ENCODE measurements at regions not wholly inside any gene's neighbourhood (a gene's known extent, or its start where the extent isn't known, plus 50 kb on each side); places are given as distances from the start of the nearest gene placed in this dataset.

GRCh38 chr11:127919206-127920000 lies 668.0 kb downstream of the ETS1 start:
- no peak for DNase-seq

DNA sequence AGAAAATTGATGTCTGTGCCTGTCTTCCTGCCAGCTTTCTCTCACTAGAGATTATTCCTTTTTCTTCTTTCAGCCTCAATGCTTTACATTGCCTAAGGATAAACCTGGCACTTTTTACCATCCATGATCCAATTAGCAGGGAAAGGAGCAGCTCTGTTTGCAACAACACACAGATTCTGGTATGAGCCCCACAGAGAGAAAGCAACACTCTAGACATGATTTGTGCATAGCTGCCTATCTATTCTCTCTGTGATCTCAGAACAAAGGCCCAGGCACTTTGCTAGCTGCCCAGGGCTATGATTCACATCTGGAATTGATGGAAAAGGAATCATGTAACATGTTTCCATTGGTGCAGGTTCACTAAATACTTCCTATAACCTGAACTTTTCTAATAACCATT lies 685.0 kb downstream of the ETS1 start:
- peak; percentile 26 for DNase-seq

DNA sequence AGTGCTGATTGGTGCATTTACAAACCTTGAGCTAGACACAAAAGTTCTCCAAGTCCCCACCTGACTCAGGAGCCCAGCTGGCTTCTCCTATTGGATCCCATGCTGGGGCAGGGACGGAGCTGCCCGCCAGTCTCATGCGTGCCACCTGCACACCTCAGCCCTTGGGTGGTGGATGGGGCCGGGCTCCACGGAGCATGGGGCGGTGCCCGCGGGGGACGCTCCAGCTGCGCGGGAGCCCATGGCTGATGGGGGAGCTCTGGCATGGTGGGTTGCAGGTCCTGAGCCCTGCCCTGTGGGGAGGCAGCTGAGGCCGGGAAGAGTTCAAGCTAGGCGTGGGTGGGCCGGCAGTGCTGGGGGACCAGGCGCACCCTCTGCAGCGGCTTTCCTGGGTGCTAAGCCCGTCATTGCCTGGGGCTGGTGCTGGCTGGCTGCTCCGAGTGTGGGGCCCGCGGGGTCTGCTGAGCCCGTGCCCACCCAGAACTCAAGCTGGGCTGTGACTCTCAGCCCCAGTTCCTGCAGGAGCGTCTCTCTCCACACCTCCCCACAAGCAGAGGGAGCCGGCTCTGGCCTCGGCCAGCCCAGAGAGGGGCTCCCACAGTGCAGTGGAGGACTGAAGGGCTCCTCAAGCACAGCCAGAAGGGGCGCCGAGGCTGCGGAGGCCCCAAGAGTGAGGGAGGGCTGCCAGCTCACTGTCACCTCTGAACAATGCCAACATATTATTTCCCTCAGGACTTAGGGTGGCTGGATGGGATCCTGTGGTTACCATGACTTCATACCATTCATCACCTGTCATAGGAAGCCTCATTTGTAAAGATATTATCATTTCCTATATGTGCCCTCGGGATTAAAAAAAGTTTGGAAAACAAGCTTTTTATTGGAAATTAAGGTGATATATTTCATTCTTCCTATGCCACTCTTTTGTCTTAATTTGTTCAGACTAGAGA lies 688.7 kb downstream of the ETS1 start:
- no peak for DNase-seq

GRCh38 chr11:127895776-127896175 lies 691.6 kb downstream of the ETS1 start:
- no peak for DNase-seq

DNA sequence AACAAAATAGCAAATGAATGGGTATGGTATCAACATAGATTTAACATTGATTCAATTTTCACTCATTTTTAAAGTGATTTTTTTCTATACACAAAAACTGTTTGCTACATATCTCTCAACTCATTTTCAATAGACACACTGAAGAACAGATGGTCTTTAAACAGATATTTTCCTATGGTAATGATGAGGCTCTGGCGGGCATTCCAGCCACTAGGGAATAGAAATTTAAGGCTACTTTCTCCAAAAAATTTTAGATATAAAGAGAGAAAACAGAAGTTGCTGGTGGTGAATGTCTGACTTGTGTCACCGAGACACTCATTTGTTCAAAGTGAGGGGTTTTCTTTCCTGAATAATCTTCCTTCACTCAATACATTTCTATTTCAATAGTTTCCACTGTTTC lies 693.0 kb downstream of the ETS1 start:
- no peak for DNase-seq

DNA sequence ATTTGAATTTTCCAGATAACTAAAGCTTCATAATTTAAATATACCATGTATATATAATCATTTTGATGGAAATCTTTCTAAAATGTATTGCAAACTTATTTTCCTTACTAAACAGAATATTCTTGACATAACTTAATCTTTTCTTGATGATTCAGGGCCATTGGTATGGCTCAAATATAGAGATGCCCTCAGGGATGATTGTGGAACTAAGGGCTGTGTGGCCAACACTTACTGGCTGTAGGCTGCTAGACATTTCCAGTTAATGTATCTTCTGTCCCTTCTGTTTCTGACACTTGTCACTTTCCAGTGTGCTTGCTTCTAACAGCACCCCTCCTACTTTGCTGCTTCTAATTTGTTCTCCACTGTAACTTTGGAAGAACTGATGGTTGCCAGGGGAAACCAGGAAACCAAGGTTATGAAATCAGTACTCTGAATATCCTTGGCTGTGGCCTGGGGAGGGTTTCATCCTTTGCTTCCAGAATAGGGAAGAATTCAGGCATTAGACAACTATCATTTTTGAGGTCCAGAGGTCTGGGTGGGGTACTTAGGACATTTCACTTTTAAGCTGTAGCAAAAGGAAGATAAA lies 697.2 kb downstream of the ETS1 start:
- no peak for DNase-seq

DNA sequence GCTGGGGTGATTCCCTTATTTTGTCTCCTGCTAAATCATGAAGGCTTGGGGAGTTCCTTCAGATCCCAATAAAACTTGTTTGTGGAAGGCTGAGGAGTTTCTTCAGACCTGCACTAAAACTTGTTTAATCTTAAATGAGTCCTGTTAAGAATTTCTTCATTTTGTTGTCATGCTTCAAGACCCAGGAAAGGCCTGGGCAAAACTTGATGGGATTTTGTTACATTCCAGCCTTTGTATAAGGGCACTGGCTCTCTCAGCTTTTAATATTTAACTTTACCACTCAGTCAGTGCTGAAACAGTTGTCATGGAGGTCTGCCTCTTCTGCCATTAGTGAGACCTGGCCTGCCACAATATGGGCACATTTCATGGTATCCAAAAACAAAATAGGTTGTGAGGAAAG lies 699.0 kb downstream of the ETS1 start:
- no peak for DNase-seq

GRCh38 chr11:127875131-127875530 lies 712.2 kb downstream of the ETS1 start:
- no peak for DNase-seq

DNA sequence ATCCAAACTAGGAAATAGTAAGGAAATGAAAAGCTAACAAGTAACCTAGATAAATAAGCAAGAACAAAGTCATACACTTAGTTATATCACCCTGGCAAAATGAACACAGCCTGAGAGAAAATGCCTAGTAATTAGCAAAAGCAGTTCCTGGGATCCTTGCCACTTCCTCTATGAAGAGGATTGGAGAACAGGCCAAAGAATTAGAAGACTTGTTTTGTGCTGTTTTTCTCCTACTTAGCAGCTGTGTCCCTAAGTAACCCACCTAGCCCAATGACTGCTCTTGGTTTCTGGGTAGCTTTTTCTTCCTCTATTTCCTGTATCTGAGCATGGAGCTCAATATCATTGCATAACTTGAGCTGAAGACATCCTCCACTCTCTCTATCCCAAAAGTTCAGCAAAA lies 713.9 kb downstream of the ETS1 start:
- no peak for DNase-seq

GRCh38 chr11:127866109-127866508 lies 721.2 kb downstream of the ETS1 start:
- DNase-seq, result no peak

- no peak for DNase-seq
These were observed 722.5 kb downstream of the ETS1 start for GRCh38 chr11:127864861-127865260.

DNA sequence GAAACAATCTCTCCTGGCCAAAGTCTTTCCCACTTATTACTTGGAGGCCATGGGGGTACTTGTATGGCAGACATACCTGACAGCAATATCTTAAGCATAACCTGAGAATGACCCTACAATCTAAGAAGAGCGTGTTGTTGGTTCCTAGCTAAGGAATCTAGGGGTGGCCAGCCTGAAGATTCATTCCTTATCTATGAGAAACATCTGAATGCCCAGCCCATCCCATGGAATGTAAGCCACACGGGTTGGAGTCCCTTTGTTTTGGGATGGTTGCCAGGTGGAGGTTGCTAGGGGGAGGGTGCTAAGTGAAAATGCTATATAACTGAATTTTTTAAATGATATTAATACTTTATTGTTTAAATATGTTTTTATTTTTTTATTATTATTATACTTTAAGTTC lies 725.0 kb downstream of the ETS1 start:
- no peak for DNase-seq

- no peak for DNase-seq
These were observed 727.4 kb downstream of the ETS1 start for GRCh38 chr11:127859941-127860354.

GRCh38 chr11:127844876-127845275 lies 742.5 kb downstream of the ETS1 start:
- peak; percentile 59 for DNase-seq

DNA sequence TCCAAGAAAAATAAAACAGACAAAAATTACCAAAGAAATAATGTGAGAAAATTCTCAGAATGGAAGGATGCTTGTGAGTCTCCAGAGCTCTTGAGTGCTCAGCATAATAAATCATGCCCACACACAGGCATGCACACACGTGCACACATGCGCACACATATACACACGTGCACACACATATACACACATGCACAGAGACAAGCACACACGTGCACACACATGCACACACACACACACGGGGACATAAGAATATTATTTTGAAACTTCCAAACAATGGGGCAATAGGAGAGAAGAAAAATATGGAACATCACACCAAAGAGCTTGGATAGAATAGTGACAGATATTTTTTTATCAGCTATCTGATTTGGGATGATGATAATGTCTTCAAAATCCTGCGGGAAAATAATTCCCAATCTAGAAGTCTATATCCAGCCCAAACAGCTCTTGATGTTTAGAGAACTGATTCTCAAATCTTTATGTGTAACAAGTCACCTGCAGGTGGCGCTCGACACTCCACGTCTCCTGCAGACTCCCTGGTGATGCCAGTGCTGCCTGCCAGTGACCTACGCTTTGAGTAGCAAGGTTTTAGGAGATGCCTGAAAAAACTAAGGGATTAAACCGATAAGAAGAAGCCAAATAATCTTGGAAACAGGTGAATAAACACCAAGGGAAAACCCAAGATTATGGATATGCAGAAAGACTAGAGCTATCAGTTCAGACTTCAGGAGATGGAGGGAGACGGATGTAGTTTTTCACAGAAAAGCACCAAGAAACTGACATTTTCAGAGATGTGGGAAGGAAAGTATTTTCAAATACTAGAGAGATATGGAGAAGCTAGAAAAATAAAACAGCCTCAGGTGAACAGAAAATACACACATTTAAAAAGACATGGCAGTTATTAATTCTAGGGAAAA lies 743.6 kb downstream of the ETS1 start:
- DNase-seq, result peak; percentile 66

DNA sequence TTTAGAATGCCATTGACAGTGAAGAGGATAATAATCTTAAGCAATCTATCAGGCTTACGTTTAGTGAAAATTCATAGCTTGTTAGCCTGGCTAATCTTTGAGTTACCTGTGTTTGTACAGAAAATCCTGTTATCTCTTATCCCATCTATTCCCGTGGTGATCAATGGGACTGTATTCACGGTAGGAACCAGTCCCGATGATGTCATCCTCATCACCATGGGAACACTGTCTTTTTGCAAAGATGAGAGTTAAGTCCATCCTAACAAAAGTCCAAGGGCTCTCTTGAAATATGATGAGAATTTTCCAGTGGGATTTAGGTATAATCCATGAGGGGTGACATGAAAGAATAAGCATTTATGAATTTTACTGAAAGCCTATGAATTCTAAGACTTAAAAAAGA lies 762.2 kb downstream of the ETS1 start:
- DNase-seq, result no peak

- no peak for DNase-seq
These were observed 768.7 kb downstream of the ETS1 start for GRCh38 chr11:127818625-127819024.

- DNase-seq, result no peak
These were observed 770.4 kb downstream of the ETS1 start for GRCh38 chr11:127816962-127817361.

DNA sequence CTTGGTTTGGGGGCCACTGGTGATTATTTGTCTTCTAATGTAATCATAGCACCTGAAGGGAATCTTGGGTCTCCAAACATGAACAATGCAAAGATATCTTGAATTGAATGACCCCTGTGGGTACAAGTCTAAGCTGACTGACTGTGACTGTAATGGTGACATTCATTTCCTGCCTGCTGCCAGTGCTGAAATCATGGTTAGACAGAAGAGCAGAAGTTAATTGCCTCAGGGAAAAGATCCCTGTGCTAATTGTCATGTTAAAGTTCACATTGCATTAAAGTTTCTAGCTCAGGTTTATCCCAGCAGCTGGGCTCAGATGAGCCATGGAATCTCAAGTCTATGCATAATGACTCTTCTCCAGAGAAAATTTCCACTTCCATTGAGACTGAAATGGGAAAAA lies 772.0 kb downstream of the ETS1 start:
- no peak for DNase-seq

- no peak for DNase-seq
These were observed 780.9 kb downstream of the ETS1 start for GRCh38 chr11:127806501-127806900.

DNA sequence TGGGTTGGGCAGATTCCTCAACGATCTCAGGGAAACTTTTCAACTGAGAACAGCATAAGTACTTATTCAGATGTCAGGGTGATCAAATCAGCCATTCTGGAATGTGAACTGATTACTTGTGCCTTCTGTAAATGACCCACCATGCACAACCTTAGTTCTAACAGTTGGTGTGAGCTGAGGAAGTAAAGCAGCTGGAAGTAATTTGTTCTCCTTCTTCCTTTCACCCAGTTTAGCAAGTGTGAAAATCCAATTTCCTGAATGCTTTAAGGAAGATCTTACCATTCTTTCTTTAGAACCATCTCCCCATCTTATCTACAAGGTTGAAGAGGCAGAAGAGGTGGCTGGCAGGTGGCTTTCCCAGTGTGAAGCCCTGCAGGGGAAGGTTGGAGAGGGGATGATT lies 781.6 kb downstream of the ETS1 start:
- DNase-seq, result no peak

DNA sequence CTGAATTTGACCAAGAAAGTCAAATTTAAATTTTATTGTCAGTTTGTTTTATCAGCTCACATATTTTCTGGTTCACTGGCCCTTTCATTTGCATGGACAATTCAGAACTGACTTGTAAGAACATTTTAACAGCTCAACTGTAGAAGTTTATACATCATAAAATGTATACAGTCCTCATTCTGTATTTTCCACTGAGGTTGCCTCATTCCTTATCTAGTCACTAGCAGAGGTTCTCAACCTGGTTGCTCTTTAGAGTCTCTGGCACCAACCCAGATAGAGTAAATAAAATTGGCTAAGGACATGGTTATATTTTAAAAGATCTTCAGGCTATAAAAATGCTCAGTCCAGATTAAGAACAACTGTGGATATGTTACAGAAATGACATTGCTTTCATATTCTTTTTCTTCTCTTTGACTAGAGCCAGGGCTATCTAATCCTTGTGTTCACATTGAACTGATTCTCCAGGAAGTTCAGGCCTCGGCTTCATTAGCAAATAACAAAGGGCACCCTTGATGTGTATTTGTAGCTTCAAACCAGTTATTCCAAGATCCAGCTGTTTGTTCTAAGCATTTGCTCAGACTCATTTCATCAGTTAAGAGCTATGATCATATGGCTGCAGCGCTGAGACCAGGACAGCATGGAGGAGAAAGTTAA lies 782.5 kb downstream of the ETS1 start:
- DNase-seq, result no peak

Measured in retina (tissue), 1 donor.